ENCODE measurements at regions not wholly inside any gene's neighbourhood (a gene's known extent, or its start where the extent isn't known, plus 50 kb on each side); places are given as distances from the start of the nearest gene placed in this dataset.

- TF ChIP-seq CTCF (IDR thresholded peaks at IDR 0.05 in 2 of 3, conservative IDR thresholded peaks at IDR 0.05 in 1 of 3; ENCODE audit: borderline replicate concordance in 1 of 3, insufficient read depth in 1 of 3, low read depth in 2 of 3, low read length in 2 of 3) (no peak), ZFX (IDR thresholded peaks at IDR 0.05) (no peak)
Observed at GRCh38 chr2:117074756-117075155, 739.7 kb upstream of the DDX18 start.
